GM19351 (cell line): ENCODE measurements at regions not wholly inside any gene's neighbourhood (a gene's known extent, or its start where the extent isn't known, plus 50 kb on each side); places are given as distances from the start of the nearest gene placed in this dataset.
"Not testable (repeated sequence)": the region's sequence is repeated elsewhere in the genome, so short reads cannot be mapped to it uniquely, and the experiment has no call there.

ENCODE experiments used
- ATAC-seq: cut with Tn5 transposase; IDR thresholded peaks from one replicate; pipeline ENCODE4 v1.9.1; 2021; ENCODE audit warnings: mild to moderate bottlenecking, moderate library complexity; ENCODE audit not compliant: unreplicated experiment

GRCh38 chr6:155894262-155894661, 438.6 kb upstream of the NOX3 start:
- ATAC-seq, result no peak

GRCh38 chr6:155890409-155890808, 434.8 kb upstream of the NOX3 start:
- no peak for ATAC-seq

- ATAC-seq, result no peak
Observed at GRCh38 chr6:155889410-155889809, 433.8 kb upstream of the NOX3 start.

GRCh38 chr6:155887421-155887820, 431.8 kb upstream of the NOX3 start:
- no peak for ATAC-seq

DNA sequence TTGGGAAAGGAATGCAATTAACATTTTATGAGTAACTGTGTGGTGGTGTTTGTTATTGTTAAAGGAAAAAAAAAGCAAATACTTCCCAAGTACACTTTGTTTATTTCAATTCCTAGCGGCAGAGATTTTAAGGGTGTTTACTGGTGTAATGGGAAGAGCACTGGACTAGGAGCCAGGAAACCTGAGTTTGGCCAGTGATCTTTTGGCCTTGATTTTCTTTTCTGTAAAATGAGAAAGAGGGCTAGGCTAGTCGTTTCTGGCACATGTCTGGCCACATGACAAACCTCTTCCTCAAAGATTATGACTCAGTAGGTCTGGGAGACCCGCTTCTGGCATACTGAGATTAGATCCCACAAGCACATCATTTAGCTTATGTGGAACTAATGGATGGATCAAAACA, 428.1 kb upstream of the NOX3 start:
- ATAC-seq, result no peak

DNA sequence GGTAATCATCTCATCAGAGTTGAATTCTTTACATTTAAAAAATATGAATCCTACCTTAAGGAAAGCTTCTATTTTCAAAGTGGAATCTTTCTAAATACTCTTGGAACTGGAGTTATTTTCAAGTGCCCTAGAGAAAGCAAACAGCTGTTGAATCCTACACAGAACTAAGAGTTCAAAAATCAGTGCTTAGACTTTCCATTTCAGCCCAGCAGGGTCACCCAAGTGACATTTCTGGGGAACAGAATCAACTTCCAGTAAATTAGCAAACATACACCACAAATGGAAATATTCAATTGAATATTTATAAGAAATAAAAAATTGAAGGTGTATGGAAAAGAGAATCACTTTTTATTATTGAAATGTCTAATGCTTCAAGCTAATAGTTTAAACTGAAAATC, 427.7 kb upstream of the NOX3 start:
- ATAC-seq, result no peak

GRCh38 chr6:155882527-155883333, 427.1 kb upstream of the NOX3 start:
- peak; percentile 74 for ATAC-seq

GRCh38 chr6:155881826-155882526, 426.3 kb upstream of the NOX3 start:
- ATAC-seq, result peak; percentile 13

DNA sequence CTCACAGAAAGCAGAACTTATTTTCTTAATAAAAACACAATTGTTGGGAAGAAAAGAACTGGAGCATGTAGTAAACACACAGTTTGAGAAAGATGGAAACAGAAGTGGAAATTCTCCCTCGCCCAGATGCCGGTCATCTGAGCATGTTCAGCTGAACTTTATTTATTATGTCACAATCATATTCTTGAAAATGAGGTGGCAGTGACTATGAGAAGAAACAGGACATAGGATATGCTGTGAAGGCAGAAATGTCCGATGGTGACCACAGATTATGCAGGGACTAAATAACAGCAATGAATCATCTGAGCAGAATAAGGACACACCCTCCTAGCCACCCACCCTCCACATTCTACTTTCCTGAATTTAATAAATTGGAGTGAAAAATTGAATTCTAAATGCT, 425.3 kb upstream of the NOX3 start:
- no peak for ATAC-seq

- ATAC-seq, result no peak
Observed at GRCh38 chr6:155872961-155873360, 417.3 kb upstream of the NOX3 start.

- no peak for ATAC-seq
Observed at GRCh38 chr6:155867682-155868081, 412.0 kb upstream of the NOX3 start.

DNA sequence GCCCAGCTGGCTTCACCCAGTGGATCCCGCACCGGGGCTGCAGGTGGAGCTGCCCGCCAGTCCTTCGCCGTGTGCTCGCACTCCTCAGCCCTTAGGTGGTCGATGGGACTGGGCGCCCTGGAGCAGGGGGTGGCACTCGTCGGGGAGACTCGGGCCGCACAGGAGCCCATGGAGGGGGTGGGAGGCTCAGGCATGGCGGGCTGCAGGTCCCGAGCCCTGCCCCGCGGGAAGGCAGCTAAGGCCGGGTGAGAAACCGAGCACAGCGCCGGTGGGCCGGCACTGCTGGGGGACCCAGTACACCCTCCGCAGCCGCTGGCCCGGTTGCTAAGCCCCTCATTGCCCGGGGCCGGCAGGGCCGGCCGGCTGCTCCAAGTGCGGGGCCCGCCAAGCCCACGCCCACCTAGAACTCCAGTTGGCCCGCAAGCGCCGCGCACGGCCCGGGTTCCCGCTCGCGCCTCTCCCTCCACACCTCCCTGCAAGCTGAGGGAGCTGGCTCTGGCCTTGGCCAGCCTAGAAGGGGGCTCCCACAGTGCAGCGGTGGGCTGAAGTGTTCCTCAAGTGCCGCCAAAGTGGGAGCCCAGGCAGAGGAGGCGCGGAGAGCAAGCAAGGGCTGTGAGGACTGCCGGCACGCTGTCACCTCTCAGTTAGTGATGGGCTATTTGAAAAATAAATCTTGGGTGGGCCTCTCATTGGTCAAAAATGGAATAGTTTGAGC, 411.2 kb upstream of the NOX3 start:
- ATAC-seq, result not testable (repeated sequence)

DNA sequence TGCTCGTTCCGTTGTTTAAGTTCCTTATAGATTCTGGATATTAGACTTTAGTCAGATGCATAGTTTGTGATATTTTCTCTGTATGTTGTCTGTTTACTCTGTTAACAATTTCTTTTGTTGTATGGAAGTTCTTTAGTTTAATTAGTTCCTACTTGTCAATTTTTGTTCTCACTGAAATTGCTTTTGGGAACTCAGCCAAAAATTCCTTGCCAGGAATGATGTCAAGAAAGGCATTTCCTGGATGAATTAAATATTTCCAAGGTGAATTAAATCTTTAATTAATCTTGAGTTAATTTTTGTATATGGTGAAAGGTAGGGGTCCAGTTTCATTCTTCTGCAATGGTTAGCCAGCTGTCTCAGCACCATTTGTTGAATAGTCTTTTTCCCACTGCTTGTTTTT, 406.2 kb upstream of the NOX3 start:
- no peak for ATAC-seq

GRCh38 chr6:155858906-155859305, 403.3 kb upstream of the NOX3 start:
- ATAC-seq, result not testable (repeated sequence)

DNA sequence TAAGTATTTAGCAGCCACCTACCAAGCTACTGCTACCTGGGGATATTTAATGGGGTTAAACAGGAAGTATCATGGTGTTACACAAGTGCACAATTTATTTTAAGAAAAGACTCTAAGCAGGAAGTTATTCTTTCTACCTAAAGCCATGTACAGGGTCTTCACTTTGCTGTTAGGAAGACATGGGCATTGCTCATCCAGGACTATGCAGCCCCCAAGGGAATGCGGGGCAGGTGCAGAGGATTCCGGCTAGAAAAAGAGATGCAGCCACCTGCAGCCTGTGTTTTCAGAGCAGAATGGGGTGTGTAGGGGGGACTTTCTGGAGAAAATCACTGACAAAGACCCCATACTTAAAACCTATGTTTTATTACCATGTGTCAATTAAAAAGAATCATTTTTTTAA, 399.1 kb upstream of the NOX3 start:
- no peak for ATAC-seq

- ATAC-seq, result no peak
Observed at GRCh38 chr6:155853011-155853410, 397.4 kb upstream of the NOX3 start.

GRCh38 chr6:155850408-155850841, 394.8 kb upstream of the NOX3 start:
- no peak for ATAC-seq

- no peak for ATAC-seq
Observed at GRCh38 chr6:155847711-155848110, 392.1 kb upstream of the NOX3 start.

- ATAC-seq, result no peak
Observed at GRCh38 chr6:155837474-155837873, 381.8 kb upstream of the NOX3 start.

GRCh38 chr6:155832596-155832995, 377.0 kb upstream of the NOX3 start:
- no peak for ATAC-seq

GRCh38 chr6:155830531-155830930, 374.9 kb upstream of the NOX3 start:
- ATAC-seq, result no peak

GRCh38 chr6:155829646-155830045, 374.0 kb upstream of the NOX3 start:
- ATAC-seq, result no peak
